ENCODE measurements at regions not wholly inside any gene's neighbourhood (a gene's known extent, or its start where the extent isn't known, plus 50 kb on each side); places are given as distances from the start of the nearest gene placed in this dataset.

GRCh38 chr1:228897901-228898300 is 162.6 kb downstream of the RHOU start:
- Histone ChIP-seq H3K9me3 (ENCODE audit: control insufficient read depth in 4 of 4, low read length in 3 of 4) (no peaks in the 10 kb centered on the region), H3K27ac (ENCODE audit: low read depth in 1 of 2, low read length in 2 of 2) (no peak overlapping the region), H3K4me3 (ENCODE audit: low read depth in 1 of 3, low read length in 3 of 3) (no peak overlapping the region), H3K4me1 (ENCODE audit: control insufficient read depth in 4 of 4, insufficient read depth in 4 of 4, low read length in 3 of 4) (peaks cover 2 to 5% (median 3%) of the 10 kb centered on the region in 4 donors), H3K27me3 (ENCODE audit: control insufficient read depth in 4 of 4, insufficient read depth in 4 of 4, low read length in 3 of 4) (no peaks in the 10 kb centered on the region), H3K36me3 (ENCODE audit: control insufficient read depth in 4 of 4, insufficient read depth in 3 of 4, low read depth in 1 of 4, low read length in 3 of 4) (no peaks in the 10 kb centered on the region), H3K9ac (ENCODE audit: low read depth in 1 of 2, low read length in 2 of 2) (no peak overlapping the region)
- no peak for DNase-seq (ENCODE audit: low spot score)
- 97% methylated on average over 9 of the region's 9 CpGs for WGBS
- TF ChIP-seq GABPA (IDR thresholded peaks at IDR 0.05 in 1 of 2, conservative IDR thresholded peaks at IDR 0.05 in 1 of 2), result no peak
- no peak for TF ChIP-seq ATF3 (IDR thresholded peaks at IDR 0.05)
- TF ChIP-seq SP1 (IDR thresholded peaks at IDR 0.05), result no peak
- no peak for TF ChIP-seq CTCF (IDR thresholded peaks at IDR 0.05; ENCODE audit: low read depth, low read length, missing input control)
- no peak for TF ChIP-seq FOXA2 (IDR thresholded peaks at IDR 0.05)
- TF ChIP-seq YY1 (IDR thresholded peaks at IDR 0.05), result no peak
- TF ChIP-seq RAD21 (IDR thresholded peaks at IDR 0.05), result no peak
- no peak for TF ChIP-seq FOXA1 (IDR thresholded peaks at IDR 0.05)
- no peak for TF ChIP-seq TAF1 (conservative IDR thresholded peaks at IDR 0.05)
- TF ChIP-seq HNF4G (IDR thresholded peaks at IDR 0.05), result no peak
- no peak for TF ChIP-seq RXRA (IDR thresholded peaks at IDR 0.05)
- TF ChIP-seq HNF4A (conservative IDR thresholded peaks at IDR 0.05), result no peak
- no peak for TF ChIP-seq EGR1 (IDR thresholded peaks at IDR 0.05; ENCODE audit: low read depth in 2 of 2)
- TF ChIP-seq NR2F2 (IDR thresholded peaks at IDR 0.05), result no peak
- no peak for TF ChIP-seq JUND (IDR thresholded peaks at IDR 0.05)
- TF ChIP-seq MAX (IDR thresholded peaks at IDR 0.05), result no peak
- no peak for TF ChIP-seq REST (IDR thresholded peaks at IDR 0.05)
- no peak for TF ChIP-seq ZBTB33 (IDR thresholded peaks at IDR 0.05)

Measured in liver (tissue), 8 donors.